ENCODE measurements at regions not wholly inside any gene's neighbourhood (a gene's known extent, or its start where the extent isn't known, plus 50 kb on each side); places are given as distances from the start of the nearest gene placed in this dataset.

DNA sequence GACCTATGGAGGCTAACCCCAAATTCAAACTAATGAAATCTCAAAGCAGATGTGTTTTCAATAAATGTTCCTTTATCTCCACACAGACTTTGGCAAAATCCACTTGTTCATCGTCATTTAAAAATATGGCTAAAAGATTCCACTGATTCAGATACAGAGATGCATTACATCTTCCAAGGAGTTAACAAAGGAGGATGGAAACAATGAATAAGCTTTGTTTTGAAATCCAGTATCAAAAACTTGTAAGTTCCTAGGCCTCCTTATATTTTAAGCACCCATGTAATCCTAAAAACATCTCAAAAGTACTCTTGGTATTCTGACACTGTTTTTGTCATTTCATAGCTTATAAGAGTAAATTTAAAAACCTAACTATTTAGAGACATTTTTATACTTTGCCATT, 345.6 kb upstream of the ACTBL2 start:
- DNase-seq (ENCODE audit: low read depth, low spot score) = no peak
- Mint-ChIP-seq H3K9me3 (peaks cover under 1% of the 10 kb centered on the region), H3K4me1 (peaks cover 13% of the 10 kb centered on the region), H3K4me3 (no peak overlapping the region), H3K27me3 (ENCODE audit: low read depth) (no peaks in the 10 kb centered on the region), H3K36me3 (ENCODE audit: low read depth) (no peaks in the 10 kb centered on the region), H3K27ac (ENCODE audit: unreplicated experiment) (no peak overlapping the region)
- TF ChIP-seq, protein P1, sequence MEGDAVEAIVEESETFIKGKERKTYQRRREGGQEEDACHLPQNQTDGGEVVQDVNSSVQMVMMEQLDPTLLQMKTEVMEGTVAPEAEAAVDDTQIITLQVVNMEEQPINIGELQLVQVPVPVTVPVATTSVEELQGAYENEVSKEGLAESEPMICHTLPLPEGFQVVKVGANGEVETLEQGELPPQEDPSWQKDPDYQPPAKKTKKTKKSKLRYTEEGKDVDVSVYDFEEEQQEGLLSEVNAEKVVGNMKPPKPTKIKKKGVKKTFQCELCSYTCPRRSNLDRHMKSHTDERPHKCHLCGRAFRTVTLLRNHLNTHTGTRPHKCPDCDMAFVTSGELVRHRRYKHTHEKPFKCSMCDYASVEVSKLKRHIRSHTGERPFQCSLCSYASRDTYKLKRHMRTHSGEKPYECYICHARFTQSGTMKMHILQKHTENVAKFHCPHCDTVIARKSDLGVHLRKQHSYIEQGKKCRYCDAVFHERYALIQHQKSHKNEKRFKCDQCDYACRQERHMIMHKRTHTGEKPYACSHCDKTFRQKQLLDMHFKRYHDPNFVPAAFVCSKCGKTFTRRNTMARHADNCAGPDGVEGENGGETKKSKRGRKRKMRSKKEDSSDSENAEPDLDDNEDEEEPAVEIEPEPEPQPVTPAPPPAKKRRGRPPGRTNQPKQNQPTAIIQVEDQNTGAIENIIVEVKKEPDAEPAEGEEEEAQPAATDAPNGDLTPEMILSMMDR (conservative IDR thresholded peaks at IDR 0.05) = no peak

GRCh38 chr5:57825031-57825686, 342.5 kb upstream of the ACTBL2 start:
- peaks cover 4% of the 10 kb centered on the region for H3K9me3 Mint-ChIP-seq
- H3K4me1 Mint-ChIP-seq = peaks cover 13% of the 10 kb centered on the region
- H3K27me3 Mint-ChIP-seq (ENCODE audit: low read depth) = no peaks in the 10 kb centered on the region
- H3K36me3 Mint-ChIP-seq (ENCODE audit: low read depth) = peaks cover 3% of the 10 kb centered on the region
- no peak overlapping the region for H3K27ac Mint-ChIP-seq (ENCODE audit: unreplicated experiment)
- TF ChIP-seq, protein P1 (conservative IDR thresholded peaks at IDR 0.05) = no peak
- H3K4me3 Mint-ChIP-seq = no peak overlapping the region
- no peak for DNase-seq (ENCODE audit: low read depth, low spot score)

DNA sequence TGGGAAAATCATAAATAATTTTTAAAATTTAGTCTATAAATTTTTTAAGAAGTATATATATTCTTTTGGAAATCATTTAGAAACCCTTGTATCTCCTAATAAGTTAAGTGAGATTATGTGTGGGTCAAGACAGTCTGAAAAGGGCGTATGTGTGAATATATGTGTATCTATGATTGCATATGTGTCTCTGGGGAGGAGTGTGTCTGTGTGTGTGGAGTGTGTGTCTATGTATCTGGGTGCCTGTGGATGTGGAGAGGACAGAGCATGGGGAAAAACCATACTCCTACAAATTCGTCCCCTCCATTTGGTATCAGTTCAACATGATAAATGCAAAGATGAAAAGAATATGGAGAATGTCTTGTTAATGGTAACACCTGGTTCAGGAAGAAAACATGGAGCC, 342.0 kb upstream of the ACTBL2 start:
- H3K4me1 Mint-ChIP-seq = peaks cover 13% of the 10 kb centered on the region
- no peak for DNase-seq (ENCODE audit: low read depth, low spot score)
- H3K27me3 Mint-ChIP-seq (ENCODE audit: low read depth) = no peaks in the 10 kb centered on the region
- TF ChIP-seq, protein P1 (conservative IDR thresholded peaks at IDR 0.05) = no peak
- H3K9me3 Mint-ChIP-seq = peaks cover 7% of the 10 kb centered on the region
- peaks cover 5% of the 10 kb centered on the region for H3K36me3 Mint-ChIP-seq (ENCODE audit: low read depth)
- H3K27ac Mint-ChIP-seq (ENCODE audit: unreplicated experiment) = no peak overlapping the region
- no peak overlapping the region for H3K4me3 Mint-ChIP-seq

- DNase-seq (ENCODE audit: low read depth, low spot score) = no peak
- TF ChIP-seq, protein P1 (conservative IDR thresholded peaks at IDR 0.05) = no peak
- Mint-ChIP-seq H3K9me3 (peaks cover 7% of the 10 kb centered on the region), H3K36me3 (ENCODE audit: low read depth) (peaks cover 5% of the 10 kb centered on the region), H3K27ac (ENCODE audit: unreplicated experiment) (no peak overlapping the region), H3K4me3 (no peak overlapping the region), H3K4me1 (peaks cover 13% of the 10 kb centered on the region), H3K27me3 (ENCODE audit: low read depth) (no peaks in the 10 kb centered on the region)
Measured at GRCh38 chr5:57824047-57824446, 341.4 kb upstream of the ACTBL2 start.

GRCh38 chr5:57822651-57823050, 340.0 kb upstream of the ACTBL2 start:
- Mint-ChIP-seq H3K27ac (ENCODE audit: unreplicated experiment) (no peak overlapping the region), H3K36me3 (ENCODE audit: low read depth) (peaks cover 5% of the 10 kb centered on the region), H3K4me1 (peaks cover 13% of the 10 kb centered on the region), H3K27me3 (ENCODE audit: low read depth) (no peaks in the 10 kb centered on the region), H3K4me3 (no peak overlapping the region), H3K9me3 (peaks cover 7% of the 10 kb centered on the region)
- TF ChIP-seq, protein P1 (conservative IDR thresholded peaks at IDR 0.05) = no peak
- DNase-seq (ENCODE audit: low read depth, low spot score) = no peak
